ENCODE measurements at regions not wholly inside any gene's neighbourhood (a gene's known extent, or its start where the extent isn't known, plus 50 kb on each side); places are given as distances from the start of the nearest gene placed in this dataset.

DNA sequence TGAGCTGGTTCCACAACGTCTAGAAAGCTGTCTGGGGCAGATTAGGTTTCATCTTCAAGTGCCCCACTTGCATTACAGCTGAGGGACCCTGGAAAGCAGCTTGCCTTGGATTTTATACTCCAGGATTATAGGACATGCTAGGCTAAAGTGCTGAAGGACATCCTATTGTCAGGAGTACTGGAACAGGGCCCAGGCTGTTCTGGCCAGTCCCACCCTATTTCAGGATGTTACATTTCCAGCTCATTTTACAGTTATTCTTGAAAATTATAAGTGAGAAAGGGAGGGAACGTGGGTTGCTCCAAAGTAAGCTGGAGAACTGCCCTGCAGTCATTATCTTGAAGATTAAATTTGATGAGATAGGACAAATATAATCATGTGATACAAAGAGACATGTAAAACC, 71.0 kb upstream of the UGT8 start:
- TF ChIP-seq, protein P1, sequence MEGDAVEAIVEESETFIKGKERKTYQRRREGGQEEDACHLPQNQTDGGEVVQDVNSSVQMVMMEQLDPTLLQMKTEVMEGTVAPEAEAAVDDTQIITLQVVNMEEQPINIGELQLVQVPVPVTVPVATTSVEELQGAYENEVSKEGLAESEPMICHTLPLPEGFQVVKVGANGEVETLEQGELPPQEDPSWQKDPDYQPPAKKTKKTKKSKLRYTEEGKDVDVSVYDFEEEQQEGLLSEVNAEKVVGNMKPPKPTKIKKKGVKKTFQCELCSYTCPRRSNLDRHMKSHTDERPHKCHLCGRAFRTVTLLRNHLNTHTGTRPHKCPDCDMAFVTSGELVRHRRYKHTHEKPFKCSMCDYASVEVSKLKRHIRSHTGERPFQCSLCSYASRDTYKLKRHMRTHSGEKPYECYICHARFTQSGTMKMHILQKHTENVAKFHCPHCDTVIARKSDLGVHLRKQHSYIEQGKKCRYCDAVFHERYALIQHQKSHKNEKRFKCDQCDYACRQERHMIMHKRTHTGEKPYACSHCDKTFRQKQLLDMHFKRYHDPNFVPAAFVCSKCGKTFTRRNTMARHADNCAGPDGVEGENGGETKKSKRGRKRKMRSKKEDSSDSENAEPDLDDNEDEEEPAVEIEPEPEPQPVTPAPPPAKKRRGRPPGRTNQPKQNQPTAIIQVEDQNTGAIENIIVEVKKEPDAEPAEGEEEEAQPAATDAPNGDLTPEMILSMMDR (conservative IDR thresholded peaks at IDR 0.05): no peak
- no peak overlapping the region for H3K27ac ChIP-seq

DNA sequence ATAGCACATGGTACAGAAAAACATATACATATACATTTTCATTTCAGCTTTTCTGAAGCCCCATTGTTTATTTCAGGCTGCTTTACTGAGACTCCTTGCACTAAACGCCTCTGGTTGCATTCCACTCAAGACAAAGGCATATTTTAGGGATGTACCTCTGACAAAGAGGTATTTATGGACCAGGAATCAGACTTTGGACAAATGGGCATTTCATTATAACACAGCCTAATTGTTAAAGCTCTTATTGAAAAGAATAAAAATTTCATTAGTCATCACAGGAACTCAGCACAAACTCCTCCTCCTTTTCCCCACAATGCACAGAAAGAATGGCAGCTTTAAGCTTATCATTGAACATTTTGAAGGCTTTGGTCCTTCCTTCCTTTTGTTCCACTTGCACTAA, 62.9 kb upstream of the UGT8 start:
- TF ChIP-seq, protein P1 (conservative IDR thresholded peaks at IDR 0.05): no peak
- no peak overlapping the region for H3K27ac ChIP-seq

- H3K27ac ChIP-seq: no peak overlapping the region
- TF ChIP-seq, protein P1 (conservative IDR thresholded peaks at IDR 0.05): no peak
Observed at GRCh38 chr4:114537352-114537751, 61.3 kb upstream of the UGT8 start.

DNA sequence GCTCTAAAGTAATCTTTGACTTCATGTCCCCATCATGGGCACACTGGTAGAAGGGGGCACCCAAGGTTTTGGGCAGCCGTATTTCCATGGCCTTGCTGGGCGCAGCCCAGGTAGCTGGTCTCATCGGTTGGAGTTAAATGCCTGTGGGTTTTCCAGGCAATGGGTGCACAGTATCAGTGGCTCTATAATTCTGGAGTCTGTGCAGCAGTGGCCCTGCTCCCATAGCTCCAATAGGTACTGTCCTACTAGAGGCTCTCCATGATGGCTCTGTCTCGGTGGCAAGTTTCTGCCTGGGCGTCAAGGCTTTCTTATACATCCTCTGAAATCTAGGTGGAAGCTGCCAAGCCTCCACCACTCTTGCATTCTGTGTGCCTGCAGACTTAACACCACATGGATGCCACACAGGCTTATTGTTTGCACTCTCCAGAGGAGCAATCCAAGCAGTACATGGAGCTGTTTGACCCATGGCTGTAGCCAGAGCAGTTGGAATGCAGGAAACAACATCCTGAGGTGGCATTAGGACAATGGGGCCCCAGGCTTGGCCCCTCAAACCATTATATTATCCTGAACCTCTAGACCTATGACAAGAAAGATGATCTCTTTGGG, 60.5 kb upstream of the UGT8 start:
- no peak overlapping the region for H3K27ac ChIP-seq
- TF ChIP-seq, protein P1 (conservative IDR thresholded peaks at IDR 0.05): no peak

DNA sequence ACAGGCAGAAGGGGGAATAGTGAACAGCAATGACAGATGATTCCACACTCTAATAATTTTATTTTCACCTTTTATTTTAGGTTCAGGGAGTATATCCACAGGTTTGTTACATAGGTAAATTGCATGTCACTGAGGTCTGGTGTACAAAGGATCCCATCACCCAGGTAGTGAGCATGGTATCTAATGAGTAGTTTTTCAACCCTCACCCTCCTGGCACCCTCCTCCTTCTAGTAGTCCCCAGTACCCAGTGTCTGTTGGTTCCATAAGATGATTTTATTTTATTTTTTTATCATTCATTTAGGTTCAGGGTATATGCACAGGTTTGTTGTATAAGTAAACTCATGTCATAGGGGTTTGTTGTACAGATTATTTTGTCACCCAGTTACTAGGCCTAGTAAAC, 58.6 kb upstream of the UGT8 start:
- TF ChIP-seq, protein P1 (conservative IDR thresholded peaks at IDR 0.05): no peak
- no peak overlapping the region for H3K27ac ChIP-seq

- no peak overlapping the region; the same call in 1 of the 2 replicates for H3K27ac ChIP-seq
- TF ChIP-seq, protein P1 (conservative IDR thresholded peaks at IDR 0.05): no peak
Observed at GRCh38 chr4:114547340-114548134, 51.1 kb upstream of the UGT8 start.

Measured in VCaP (cell line).